ENCODE measurements at regions not wholly inside any gene's neighbourhood (a gene's known extent, or its start where the extent isn't known, plus 50 kb on each side); places are given as distances from the start of the nearest gene placed in this dataset.

DNA sequence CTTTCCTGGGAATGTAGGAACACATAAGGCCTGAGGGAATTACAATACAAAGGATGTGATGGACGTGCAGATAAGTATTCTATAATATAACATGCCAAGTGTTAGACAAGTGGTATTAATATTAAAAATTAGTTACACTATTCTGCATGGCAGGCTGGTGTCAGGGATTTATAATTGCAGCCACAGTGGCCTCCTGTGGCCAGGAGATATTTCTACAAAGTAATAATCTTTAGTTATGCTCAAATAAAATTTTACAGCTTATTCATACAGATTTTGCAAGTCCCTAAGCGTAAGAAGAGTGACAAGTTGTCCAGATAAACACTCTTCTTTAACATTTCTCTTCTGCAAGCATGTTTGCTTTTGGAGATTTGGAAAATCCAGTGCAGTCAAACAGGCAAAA, 90.4 kb upstream of the CBLN2 start:
- no peaks in the 10 kb centered on the region for H3K36me3 ChIP-seq
- DNase-seq (ENCODE audit: low read depth in 1 of 2, low spot score in 1 of 2) = no peak
- no peaks in the 10 kb centered on the region for H3K9me3 ChIP-seq (ENCODE audit: low read depth)
- no peak for TF ChIP-seq CTCF (IDR thresholded peaks at IDR 0.05; ENCODE audit: low read depth, low read length)
- H3K27me3 ChIP-seq = no peaks in the 10 kb centered on the region
- no peak overlapping the region for H3K4me3 ChIP-seq
- peaks cover 36% of the 10 kb centered on the region for H3K4me1 ChIP-seq (ENCODE audit: low read depth)
- H3K27ac ChIP-seq = no peak overlapping the region

DNA sequence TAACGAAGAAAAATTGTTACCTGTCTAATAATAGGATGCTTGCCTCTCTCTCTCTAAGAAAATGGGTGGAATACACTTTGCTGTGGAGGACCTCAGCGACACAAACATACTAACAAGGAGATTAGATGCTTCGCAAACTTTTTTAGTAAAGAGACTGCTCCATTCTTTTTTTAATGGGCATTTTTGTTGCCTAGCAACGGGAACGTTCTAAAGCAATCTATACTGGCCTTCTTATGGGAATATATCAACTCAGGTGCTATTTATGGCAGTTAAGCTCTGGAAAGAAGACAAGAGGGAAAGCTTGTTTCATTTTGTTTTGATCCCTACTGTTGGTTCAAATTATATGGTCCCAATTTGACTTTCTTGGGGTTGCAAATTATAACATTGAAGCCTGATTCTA, 86.8 kb upstream of the CBLN2 start:
- Histone ChIP-seq H3K27ac (no peak overlapping the region), H3K4me3 (no peak overlapping the region), H3K27me3 (no peaks in the 10 kb centered on the region), H3K36me3 (no peaks in the 10 kb centered on the region), H3K4me1 (ENCODE audit: low read depth) (peaks cover 13% of the 10 kb centered on the region), H3K9me3 (ENCODE audit: low read depth) (no peaks in the 10 kb centered on the region)
- DNase-seq (ENCODE audit: low read depth in 1 of 2, low spot score in 1 of 2) = no peak
- no peak for TF ChIP-seq CTCF (IDR thresholded peaks at IDR 0.05; ENCODE audit: low read depth, low read length)

DNA sequence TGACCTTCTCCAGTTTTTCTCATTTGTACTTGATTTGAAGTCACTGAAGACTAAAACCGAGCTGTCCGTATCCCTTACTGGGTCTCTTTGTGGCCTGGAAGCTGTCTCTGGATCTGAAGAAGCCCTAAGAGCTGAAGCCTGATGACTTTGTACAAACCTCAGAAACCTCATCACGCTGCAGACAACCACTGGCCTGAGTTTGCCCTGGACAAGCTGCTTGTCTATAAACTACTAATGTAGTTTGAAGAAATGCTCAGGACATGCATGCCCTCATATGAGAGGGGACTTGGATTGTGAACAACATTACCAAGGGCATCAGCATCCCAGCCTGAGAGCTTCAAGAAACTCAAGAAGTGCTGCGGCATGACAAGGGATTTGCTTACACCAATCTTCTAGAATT, 79.3 kb upstream of the CBLN2 start:
- Histone ChIP-seq H3K9me3 (ENCODE audit: low read depth) (no peaks in the 10 kb centered on the region), H3K36me3 (no peaks in the 10 kb centered on the region), H3K27me3 (no peaks in the 10 kb centered on the region), H3K4me3 (no peak overlapping the region), H3K4me1 (ENCODE audit: low read depth) (no peaks in the 10 kb centered on the region), H3K27ac (no peak overlapping the region)
- TF ChIP-seq CTCF (IDR thresholded peaks at IDR 0.05; ENCODE audit: low read depth, low read length) = no peak
- no peak for DNase-seq (ENCODE audit: low read depth in 1 of 2, low spot score in 1 of 2)

- TF ChIP-seq CTCF (IDR thresholded peaks at IDR 0.05; ENCODE audit: low read depth, low read length) = no peak
- Histone ChIP-seq H3K9me3 (ENCODE audit: low read depth) (no peaks in the 10 kb centered on the region), H3K27me3 (no peaks in the 10 kb centered on the region), H3K27ac (no peak overlapping the region), H3K4me1 (ENCODE audit: low read depth) (no peaks in the 10 kb centered on the region), H3K4me3 (no peak overlapping the region), H3K36me3 (no peaks in the 10 kb centered on the region)
- DNase-seq (ENCODE audit: low read depth in 1 of 2, low spot score in 1 of 2) = no peak
These were observed 69.4 kb upstream of the CBLN2 start for GRCh38 chr18:72613534-72613930.

GRCh38 chr18:72612894-72613533, 68.9 kb upstream of the CBLN2 start:
- no peak for DNase-seq (ENCODE audit: low read depth in 1 of 2, low spot score in 1 of 2)
- Histone ChIP-seq H3K9me3 (ENCODE audit: low read depth) (no peaks in the 10 kb centered on the region), H3K4me1 (ENCODE audit: low read depth) (no peaks in the 10 kb centered on the region), H3K36me3 (no peaks in the 10 kb centered on the region), H3K27me3 (no peaks in the 10 kb centered on the region), H3K4me3 (no peak overlapping the region), H3K27ac (no peak overlapping the region)
- TF ChIP-seq CTCF (IDR thresholded peaks at IDR 0.05; ENCODE audit: low read depth, low read length) = no peak

DNA sequence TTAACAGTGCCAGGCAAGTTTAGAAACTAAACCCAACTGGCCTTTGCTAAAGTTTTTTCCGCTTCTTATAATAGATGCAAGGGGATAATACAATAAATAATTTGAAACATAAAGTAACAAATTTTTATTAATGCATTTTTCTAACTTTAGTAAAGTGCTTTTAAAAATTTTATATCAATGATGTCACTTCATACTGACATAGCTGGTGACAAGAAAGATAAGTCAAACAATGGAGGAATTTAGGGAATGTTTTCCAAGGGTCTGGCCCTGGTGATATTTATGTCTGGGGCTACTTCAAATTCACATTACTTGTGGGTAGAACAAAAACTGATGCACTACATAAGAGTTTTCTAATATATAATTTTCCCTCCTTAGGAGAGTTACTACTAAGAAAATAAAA, 61.2 kb upstream of the CBLN2 start:
- no peak for TF ChIP-seq CTCF (IDR thresholded peaks at IDR 0.05; ENCODE audit: low read depth, low read length)
- Histone ChIP-seq H3K27ac (peak overlapping the region; percentile 61), H3K27me3 (no peaks in the 10 kb centered on the region), H3K4me3 (no peak overlapping the region), H3K4me1 (ENCODE audit: low read depth) (peaks cover 18% of the 10 kb centered on the region), H3K36me3 (no peaks in the 10 kb centered on the region), H3K9me3 (ENCODE audit: low read depth) (no peaks in the 10 kb centered on the region)
- no peak for DNase-seq (ENCODE audit: low read depth in 1 of 2, low spot score in 1 of 2)
